IMR-90 (cell line): ENCODE measurements at regions not wholly inside any gene's neighbourhood (a gene's known extent, or its start where the extent isn't known, plus 50 kb on each side); places are given as distances from the start of the nearest gene placed in this dataset.

Experiments
- ATAC-seq: fragments of 200-7000 bp; cut with Tn5 transposase; 2 replicates; pipeline ENCODE4 v1.9.1; 2020; ENCODE audit warnings: low read depth, mild to moderate bottlenecking, moderate library complexity
- BruUV-seq: library from RNA; stranded (reverse); fragments of 400-500 nt; replicated peaks from 2 replicates; lab custom pipeline; 2021; lab: Mats Ljungman, UMichigan
- CTCF ChIA-PET: fragments of 300-600 bp; formaldehyde crosslinking; extraction: SDS; loops from one replicate; lab custom pipeline; 2021; ENCODE audit warnings: antibody characterized with exemption; lab: Yijun Ruan, JAX
- POLR2A ChIA-PET: fragments of 300-600 bp; sonication (Branson Sonifier 250); formaldehyde crosslinking; loops from one replicate; lab custom pipeline; 2022; ENCODE audit warnings: antibody characterized with exemption; ENCODE audit not compliant: unreplicated experiment; lab: Charles Lee
- DNase-seq: peaks from one replicate; pipeline ENCODE4 v3.0.0; 2013
- H2AFZ ChIP-seq: replicated peaks from 2 replicates; pipeline ENCODE3; 2013; ENCODE audit warnings: low read length, mild to moderate bottlenecking; ENCODE audit not compliant: poor library complexity
- H2AK5ac ChIP-seq: 2 replicates; pipeline ENCODE4 v1.6.1; 2013; ENCODE audit warnings: low read depth, low read length, inconsistent platforms
- H2AK9ac ChIP-seq: replicated peaks from 2 replicates; pipeline ENCODE3; 2013; ENCODE audit warnings: mild to moderate bottlenecking, low read depth, low read length, moderate library complexity; ENCODE audit not compliant: poor library complexity
- H2BK120ac ChIP-seq: 2 replicates; pipeline ENCODE4 v1.6.1; 2013; ENCODE audit warnings: low read depth, low read length, inconsistent platforms
- H2BK15ac ChIP-seq: 3 replicates; pipeline ENCODE4 v1.6.1; 2013; ENCODE audit warnings: low read depth, low read length, inconsistent platforms
- H2BK20ac ChIP-seq: 2 replicates; pipeline ENCODE4 v1.6.1; 2013; ENCODE audit warnings: low read depth, mild to moderate bottlenecking, inconsistent platforms, low read length, moderate library complexity
- H2BK5ac ChIP-seq: 2 replicates; pipeline ENCODE4 v1.6.1; 2013; ENCODE audit warnings: mild to moderate bottlenecking, low read depth, low read length, inconsistent platforms; ENCODE audit not compliant: poor library complexity, severe bottlenecking
- H3K14ac ChIP-seq: replicated peaks from 2 replicates; pipeline ENCODE4 v1.6.1; 2013; ENCODE audit warnings: low read depth, low read length, inconsistent platforms
- H3K18ac ChIP-seq: 2 replicates; pipeline ENCODE4 v1.6.1; 2013; ENCODE audit warnings: low read depth, low read length, control low read depth
- H3K23ac ChIP-seq: 2 replicates; pipeline ENCODE4 v1.6.1; 2013; ENCODE audit warnings: low read depth, low read length, inconsistent platforms
- H3K27ac ChIP-seq: 2 replicates; pipeline ENCODE4 v1.5.1; 2013; ENCODE audit warnings: mild to moderate bottlenecking, control low read depth, low read length; ENCODE audit not compliant: insufficient read depth
- H3K27me3 ChIP-seq: 2 replicates; pipeline ENCODE4 v1.6.1; 2013; ENCODE audit warnings: low read length; ENCODE audit not compliant: control insufficient read depth, insufficient read depth
- H3K36me3 ChIP-seq: 2 replicates; pipeline ENCODE4 v1.6.1; 2013; ENCODE audit warnings: low read length, mixed read lengths; ENCODE audit not compliant: control insufficient read depth, insufficient read depth
- H3K4ac ChIP-seq: 2 replicates; pipeline ENCODE4 v1.6.1; 2013; ENCODE audit warnings: low read depth, low read length, inconsistent platforms
- H3K4me1 ChIP-seq: 2 replicates; pipeline ENCODE4 v1.6.1; 2013; ENCODE audit warnings: low read length, mixed read lengths; ENCODE audit not compliant: control insufficient read depth, insufficient read depth
- H3K4me2 ChIP-seq: 2 replicates; pipeline ENCODE4 v1.6.1; 2013; ENCODE audit warnings: low read depth, mild to moderate bottlenecking, control low read depth, low read length, moderate library complexity
- H3K4me3 ChIP-seq: 2 replicates; pipeline ENCODE4 v1.5.1; 2013; ENCODE audit warnings: low read depth, mild to moderate bottlenecking, control low read depth, low read length, moderate library complexity; ENCODE audit not compliant: insufficient read depth
- H3K56ac ChIP-seq: 2 replicates; pipeline ENCODE4 v1.6.1; 2013; ENCODE audit warnings: low read length, inconsistent platforms; ENCODE audit not compliant: insufficient read depth; ENCODE audit errors: extremely low read depth
- H3K79me1 ChIP-seq, 2 experiments: 2 replicates each; pipeline ENCODE4 v1.6.1; 2013; ENCODE audit warnings: low read length in 2 of 2, inconsistent platforms in 1 of 2, low read depth in 1 of 2
- H3K9ac ChIP-seq: 2 replicates; pipeline ENCODE4 v1.6.1; 2013; ENCODE audit warnings: low read depth, low read length, control low read depth
- H3K9me1 ChIP-seq: 2 replicates; pipeline ENCODE4 v1.6.1; 2013; ENCODE audit warnings: low read length, inconsistent platforms; ENCODE audit not compliant: insufficient read depth
- H3K9me3 ChIP-seq: 2 replicates; pipeline ENCODE4 v1.6.1; 2013; ENCODE audit warnings: low read length; ENCODE audit not compliant: control insufficient read depth, insufficient read depth
- H4K20me1 ChIP-seq: 2 replicates; pipeline ENCODE4 v1.6.1; 2013; ENCODE audit warnings: low read length, inconsistent platforms; ENCODE audit not compliant: insufficient read depth
- H4K5ac ChIP-seq: 2 replicates; pipeline ENCODE4 v1.6.1; 2013; ENCODE audit warnings: mild to moderate bottlenecking, low read depth, low read length, control low read depth
- H4K8ac ChIP-seq, 2 experiments: 2 replicates each; pipeline ENCODE4 v1.6.1; 2013; ENCODE audit warnings: low read depth in 2 of 2, low read length in 2 of 2, control low read depth in 1 of 2, inconsistent platforms in 1 of 2
- H4K91ac ChIP-seq: 2 replicates; pipeline ENCODE4 v1.6.1; 2013; ENCODE audit warnings: low read depth, low read length, inconsistent platforms; ENCODE audit not compliant: insufficient read depth
- BHLHE40 ChIP-seq: fragments of 150-350 bp; IDR thresholded peaks from 2 replicates; pipeline ENCODE4 v1.6.1; 2016; ENCODE audit warnings: mild to moderate bottlenecking, low read depth, low read length
- CEBPB ChIP-seq: IDR thresholded peaks from 2 replicates; pipeline ENCODE4 v1.6.1; 2012; ENCODE audit warnings: low read depth, low read length, improper control_type of control experiment
- CHD1 ChIP-seq: IDR thresholded peaks from 2 replicates; pipeline ENCODE4 v1.6.1; 2012; ENCODE audit warnings: low read depth, low read length, improper control_type of control experiment
- ELK1 ChIP-seq: fragments of 150-350 bp; IDR thresholded peaks from 2 replicates; pipeline ENCODE4 v1.6.1; 2016; ENCODE audit warnings: low read depth, mild to moderate bottlenecking, low read length, moderate library complexity, borderline replicate concordance
- FOS ChIP-seq: fragments of 150-350 bp; IDR thresholded peaks from 2 replicates; pipeline ENCODE4 v1.6.1; 2016; ENCODE audit warnings: low read depth, low read length
- MAFK ChIP-seq: IDR thresholded peaks from 2 replicates; pipeline ENCODE4 v1.6.1; 2012; ENCODE audit warnings: low read depth, low read length, improper control_type of control experiment
- MAZ ChIP-seq: IDR thresholded peaks from 2 replicates; pipeline ENCODE4 v1.6.1; 2012; ENCODE audit warnings: low read depth, mild to moderate bottlenecking, low read length, improper control_type of control experiment, moderate library complexity, borderline replicate concordance
- NFE2L2 ChIP-seq: fragments of 150-350 bp; IDR thresholded peaks from 2 replicates; pipeline ENCODE4 v1.6.1; 2016; ENCODE audit warnings: low read depth, mild to moderate bottlenecking, low read length
- POLR2A ChIP-seq: IDR thresholded peaks from 2 replicates; pipeline ENCODE4 v1.6.1; 2012; ENCODE audit warnings: mild to moderate bottlenecking, low read depth, low read length
- RCOR1 ChIP-seq: IDR thresholded peaks from 2 replicates; pipeline ENCODE4 v1.6.1; 2012; ENCODE audit warnings: mild to moderate bottlenecking, low read length, improper control_type of control experiment; ENCODE audit not compliant: insufficient replicate concordance
- RFX5 ChIP-seq: IDR thresholded peaks from 2 replicates; pipeline ENCODE4 v1.8.0; 2012; ENCODE audit warnings: low read depth, mild to moderate bottlenecking, low read length, moderate library complexity
- SMC3 ChIP-seq: fragments of 150-350 bp; IDR thresholded peaks from 2 replicates; pipeline ENCODE4 v1.6.1; 2016; ENCODE audit warnings: low read depth, mild to moderate bottlenecking, antibody characterized with exemption, low read length, moderate library complexity
- WGBS, 2 experiments: methylation state at CpG; one replicate each; pipeline versions ENCODE4 v1.1.5 to v1.1.7; 2013; ENCODE audit warnings: missing lambda C conversion rate in 2 of 2; ENCODE audit not compliant: insufficient read length in 1 of 2; ENCODE audit errors: extremely low coverage in 2 of 2; 5-methylcytosine and 5-hydroxymethylcytosine counted together
- dilution Hi-C: fragments of 300-500 bp; cut with HindIII; formaldehyde crosslinking; loops from one replicate; pipeline ENCODE4 v1.14.3; 2018; ENCODE audit warnings: low sequenced_read_pairs; ENCODE audit not compliant: unreplicated experiment
- in situ Hi-C: fragments of 300-500 bp; cut with MboI; formaldehyde crosslinking; loops from 3 replicates; pipeline ENCODE4 v1.14.3; 2019; ENCODE audit warnings: low sequenced_read_pairs, inconsistent platforms, mixed read lengths
- intact Hi-C: fragments of 100-400 bp; cut with micrococcal nuclease; formaldehyde crosslinking; loops from 2 replicates; pipeline ENCODE4 v1.10.0; 2022

GRCh38 chr12:27191531-27191930, 52.6 kb upstream of the STK38L start:
- POLR2A ChIA-PET, result interaction anchor here (1.4 kb wide), 1 partner anchor 13 kb away, joined by 3 read pairs; no protein-coding TSS in a partner anchor
- H3K4me2 ChIP-seq, result no peak overlapping the region
- no peaks in the 10 kb centered on the region for H3K79me1 ChIP-seq
- in situ Hi-C loops, result no loop called here
- peaks cover 4% of the 10 kb centered on the region; the same call in 1 of the 2 replicates for H4K20me1 ChIP-seq
- no TSS peak for BruUV-seq
- H2BK20ac ChIP-seq, result peak overlapping the region; percentile 92
- no peaks in the 10 kb centered on the region for H3K36me3 ChIP-seq
- H2BK15ac ChIP-seq, result peak overlapping the region; percentile 86; the same call in 2 of the 3 replicates
- CTCF ChIA-PET, result interaction anchor here (0.6 kb wide), 2 partner anchors 47 to 115 kb away, joined by 3 read pairs; no protein-coding TSS in a partner anchor
- no peaks in the 10 kb centered on the region for H3K9me3 ChIP-seq
- H2AFZ ChIP-seq, result no peak overlapping the region
- DNase-seq, result no peak
- dilution Hi-C loops, result no loop called here
- peak overlapping the region; percentile 44 to 82; a peak in 3 of 4 replicates for H4K8ac ChIP-seq
- ATAC-seq, result 0 out of 2 replicates have a peak, but pooled peaks have one; percentile 5
- H2BK120ac ChIP-seq, result peak overlapping the region; percentile 95
- H3K4me3 ChIP-seq, result no peak overlapping the region
- H4K91ac ChIP-seq, result peak overlapping the region; percentile 80
- peaks cover 39% of the 10 kb centered on the region for H3K4me1 ChIP-seq
- peak overlapping the region; percentile 92 for H3K14ac ChIP-seq
- no peaks in the 10 kb centered on the region for H3K27me3 ChIP-seq
- H2AK9ac ChIP-seq, result no peak overlapping the region
- WGBS, 2 experiments, result no CpG with 5 or more reads among the region's 2 CpGs
- peak overlapping the region; percentile 84; the same call in 1 of the 2 replicates for H2AK5ac ChIP-seq
- peaks cover 44% of the 10 kb centered on the region for H3K9me1 ChIP-seq
- H3K4ac ChIP-seq, result peak overlapping the region; percentile 93
- no peak overlapping the region for H3K9ac ChIP-seq
- H3K23ac ChIP-seq, result peak overlapping the region; percentile 79; the same call in 1 of the 2 replicates
- no peak overlapping the region for H3K56ac ChIP-seq
- no peak overlapping the region for H3K27ac ChIP-seq
- H2BK5ac ChIP-seq, result peak overlapping the region; percentile 73
- intact Hi-C loops, result loop anchor here (2.0 to 5.0 kb wide), 3 partner anchors 46 to 169 kb away; partner anchors contain the start of gene MED21
- TF ChIP-seq MAZ, result no peak
- TF ChIP-seq CHD1, result no peak
- no peak for TF ChIP-seq ELK1
- TF ChIP-seq RCOR1, result no peak
- TF ChIP-seq FOS, result no peak
- TF ChIP-seq NFE2L2, result no peak
- TF ChIP-seq BHLHE40, result no peak
- TF ChIP-seq RFX5, result no peak
- TF ChIP-seq MAFK, result no peak
- no peak for TF ChIP-seq SMC3
- TF ChIP-seq CEBPB, result no peak
- TF ChIP-seq POLR2A, result no peak
- peak overlapping the region; percentile 92 for H3K18ac ChIP-seq
- H4K5ac ChIP-seq, result peak overlapping the region; percentile 35
